HCT116 (cell line): ENCODE measurements at regions not wholly inside any gene's neighbourhood (a gene's known extent, or its start where the extent isn't known, plus 50 kb on each side); places are given as distances from the start of the nearest gene placed in this dataset.

Experiments
- ATAC-seq: fragments of 200-7000 bp; cut with Tn5 transposase; 2 replicates; pipeline ENCODE4 v1.9.1; 2020; ENCODE audit warnings: mild to moderate bottlenecking, moderate library complexity
- BruUV-seq: library from RNA; stranded (reverse); fragments of 400-500 nt; replicated peaks from 2 replicates; lab custom pipeline; 2021; lab: Mats Ljungman, UMichigan
- CTCF ChIA-PET: fragments of 300-600 bp; sonication (Branson Sonifier 250); formaldehyde crosslinking; loops from one replicate; lab custom pipeline; 2021; ENCODE audit warnings: antibody characterized with exemption; lab: Charles Lee
- POLR2A ChIA-PET: fragments of 300-600, 350-600 bp; sonication (Branson Sonifier 250); formaldehyde crosslinking; loops from one replicate; lab custom pipeline; 2021; ENCODE audit warnings: antibody characterized with exemption; lab: Charles Lee
- RAD21 ChIA-PET, 2 experiments: fragments of 300-600 bp; sonication (Branson Sonifier 250); formaldehyde crosslinking; loops; one replicate each; lab custom pipeline; 2023; ENCODE audit warnings: low total read pairs in 2 of 2; ENCODE audit not compliant: uncharacterized antibody in 2 of 2, unreplicated experiment in 2 of 2, low non-redundant PET in 1 of 2; lab: Charles Lee
- DNase-seq: peaks from one replicate; pipeline ENCODE4 v3.0.0-alpha.2; 2010; ENCODE audit warnings: low read depth, low spot score
- H2AFZ ChIP-seq: fragments of 200-600 bp; shearing (Covaris generic), sonication (generic); 2 replicates; pipeline ENCODE4 v1.6.1; 2017; ENCODE audit warnings: low read depth, mixed run types, mixed read lengths, antibody characterized with exemption, low read length; ENCODE audit not compliant: poor library complexity, severe bottlenecking
- H3K27ac ChIP-seq: 2 replicates; pipeline ENCODE4 v1.5.1; 2012; ENCODE audit warnings: low read depth, low read length
- H3K27me3 ChIP-seq: fragments of 200-600 bp; sonication (generic); 2 replicates; pipeline ENCODE4 v1.6.1; 2016; ENCODE audit warnings: mixed run types, low read length, mixed read lengths; ENCODE audit not compliant: insufficient read depth
- H3K36me3 ChIP-seq, 2 experiments: fragments of 200-500 bp in 1 of 2; fragments of 200-600 bp in 1 of 2; sonication (Bioruptor generic) in 1 of 2; sonication (generic) in 1 of 2; 2 replicates each; pipeline versions ENCODE4 v1.5.1 to v1.6.1; 2014 to 2016; ENCODE audit warnings: low read length in 2 of 2, inconsistent platforms in 1 of 2, mixed read lengths in 1 of 2, mixed run types in 1 of 2; ENCODE audit not compliant: insufficient read depth in 2 of 2, control insufficient read depth in 1 of 2
- H3K4me1 ChIP-seq, 2 experiments: fragments of 200-600 bp in 1 of 2; sonication (generic) in 1 of 2; 2 replicates each; pipeline versions ENCODE4 v1.5.1 to v1.6.1; 2012 to 2017; ENCODE audit warnings: low read length in 2 of 2, inconsistent platforms in 1 of 2, mild to moderate bottlenecking in 1 of 2, mixed read lengths in 1 of 2, mixed run types in 1 of 2, moderate library complexity in 1 of 2; ENCODE audit not compliant: insufficient read depth in 2 of 2, control insufficient read depth in 1 of 2
- H3K4me2 ChIP-seq: fragments of 200-600 bp; sonication (generic); 2 replicates; pipeline ENCODE4 v1.6.1; 2017; ENCODE audit warnings: mixed run types, low read length, mixed read lengths
- H3K4me3 ChIP-seq, 2 experiments: fragments of 200-600 bp in 1 of 2; sonication (generic) in 1 of 2; replicated peaks in 1 of 2; 2 replicates each; pipeline ENCODE4 v1.5.1; 2011 to 2016; ENCODE audit warnings: low read length in 2 of 2, control low read depth in 1 of 2, low read depth in 1 of 2, mild to moderate bottlenecking in 1 of 2, mixed read lengths in 1 of 2, mixed run types in 1 of 2
- H3K79me2 ChIP-seq: fragments of 200-600 bp; sonication (generic); 2 replicates; pipeline ENCODE4 v1.6.1; 2017; ENCODE audit warnings: mild to moderate bottlenecking, mixed run types, low read length, moderate library complexity, mixed read lengths; ENCODE audit not compliant: insufficient read depth
- H3K9ac ChIP-seq: fragments of 200-600 bp; sonication (generic); 2 replicates; pipeline ENCODE4 v1.6.1; 2016; ENCODE audit warnings: low read length, mixed read lengths
- H3K9me2 ChIP-seq: fragments of 200-600 bp; sonication (generic), shearing (Covaris generic); 2 replicates; pipeline ENCODE4 v1.6.1; 2017; ENCODE audit warnings: mixed run types, mild to moderate bottlenecking, moderate library complexity; ENCODE audit not compliant: insufficient read depth
- H3K9me3 ChIP-seq, 2 experiments: fragments of 200-500 bp in 1 of 2; fragments of 200-600 bp in 1 of 2; sonication (Bioruptor generic) in 1 of 2; sonication (generic) in 1 of 2; 2 replicates each; pipeline ENCODE4 v1.6.1; 2014 to 2017; ENCODE audit warnings: low read length in 2 of 2, mixed read lengths in 2 of 2, inconsistent platforms in 1 of 2, low read depth in 1 of 2, mild to moderate bottlenecking in 1 of 2, mixed run types in 1 of 2, moderate library complexity in 1 of 2; ENCODE audit not compliant: control insufficient read depth in 1 of 2, insufficient read depth in 1 of 2
- H4K20me1 ChIP-seq: fragments of 200-600 bp; sonication (generic), shearing (Covaris generic); 2 replicates; pipeline ENCODE4 v1.6.1; 2017; ENCODE audit warnings: mixed run types, mild to moderate bottlenecking, moderate library complexity; ENCODE audit not compliant: insufficient read depth
- CEBPB ChIP-seq: IDR thresholded peaks from 2 replicates; pipeline ENCODE4 v1.6.1; 2012; ENCODE audit warnings: low read depth
- ELF1 ChIP-seq: IDR thresholded peaks from 2 replicates; pipeline ENCODE4 v1.6.1; 2012; ENCODE audit warnings: low read depth, borderline replicate concordance
- EZH2 ChIP-seq: fragments of 200-600 bp; sonication (generic); IDR thresholded peaks from 2 replicates; pipeline ENCODE4 v1.6.1; 2017; ENCODE audit warnings: antibody characterized with exemption, mixed run types
- EZH2phosphoT487 ChIP-seq: fragments of 200-600 bp; IDR thresholded peaks from 2 replicates; pipeline ENCODE4 v1.6.1; 2018; ENCODE audit warnings: antibody characterized with exemption, borderline replicate concordance
- FOSL1 ChIP-seq: IDR thresholded peaks from 2 replicates; pipeline ENCODE4 v1.6.1; 2012; ENCODE audit warnings: low read depth
- JUND ChIP-seq: IDR thresholded peaks from 2 replicates; pipeline ENCODE4 v1.6.1; 2012
- POLR2A ChIP-seq: IDR thresholded peaks from 2 replicates; pipeline ENCODE4 v1.7.0; 2011; ENCODE audit warnings: borderline replicate concordance; ENCODE audit not compliant: insufficient read depth, insufficient read length; ENCODE audit errors: extremely low read depth
- RAD21 ChIP-seq: IDR thresholded peaks from 2 replicates; pipeline ENCODE4 v1.6.1; 2012; ENCODE audit warnings: low read depth, mild to moderate bottlenecking
- SIN3A ChIP-seq: IDR thresholded peaks from 2 replicates; pipeline ENCODE4 v1.6.1; 2012; ENCODE audit warnings: low read depth
- SP1 ChIP-seq: IDR thresholded peaks from 2 replicates; pipeline ENCODE4 v1.6.1; 2012; ENCODE audit warnings: low read depth
- YY1 ChIP-seq: IDR thresholded peaks from 2 replicates; pipeline ENCODE4 v1.6.1; 2011; ENCODE audit warnings: low read length, low read depth, moderate library complexity, mild to moderate bottlenecking; ENCODE audit not compliant: insufficient replicate concordance; ENCODE audit errors: extremely low read depth
- ZFX ChIP-seq: fragments of 450-650 bp; IDR thresholded peaks from 2 replicates; pipeline ENCODE4 v1.6.1; 2017
- ZNF274 ChIP-seq: fragments of 200-500 bp; sonication (Bioruptor generic); IDR thresholded peaks from 2 replicates; pipeline ENCODE4 v1.6.1; 2014; ENCODE audit warnings: mild to moderate bottlenecking, low read depth, low read length, inconsistent platforms
- intact Hi-C: fragments of 100-400 bp; cut with micrococcal nuclease; formaldehyde crosslinking; loops from 2 replicates; pipeline ENCODE4 v1.10.0; 2022
- TF ChIP-seq, protein P1 (sequence below): IDR thresholded peaks from 2 replicates; pipeline ENCODE4 v1.6.1; 2012
- TF ChIP-seq, protein P2 (sequence below): IDR thresholded peaks from 2 replicates; pipeline ENCODE4 v1.6.1; 2012
- TF ChIP-seq, protein P3 (sequence below): IDR thresholded peaks from 2 replicates; pipeline ENCODE4 v1.6.1; 2012; ENCODE audit warnings: low read depth
- TF ChIP-seq, protein P4 (sequence below), 3 experiments: fragments of 200-600 bp in 1 of 3; sonication (generic) in 1 of 3; IDR thresholded peaks in 2 of 3; conservative IDR thresholded peaks in 1 of 3; 2 replicates each; pipeline ENCODE4 v1.5.1; 2012 to 2017; ENCODE audit warnings: low read depth in 2 of 3, low read length in 2 of 3, antibody characterized with exemption in 1 of 3, borderline replicate concordance in 1 of 3, control low read depth in 1 of 3, mild to moderate bottlenecking in 1 of 3, mixed read lengths in 1 of 3, mixed run types in 1 of 3, moderate library complexity in 1 of 3; ENCODE audit not compliant: insufficient read depth in 1 of 3

DNA sequence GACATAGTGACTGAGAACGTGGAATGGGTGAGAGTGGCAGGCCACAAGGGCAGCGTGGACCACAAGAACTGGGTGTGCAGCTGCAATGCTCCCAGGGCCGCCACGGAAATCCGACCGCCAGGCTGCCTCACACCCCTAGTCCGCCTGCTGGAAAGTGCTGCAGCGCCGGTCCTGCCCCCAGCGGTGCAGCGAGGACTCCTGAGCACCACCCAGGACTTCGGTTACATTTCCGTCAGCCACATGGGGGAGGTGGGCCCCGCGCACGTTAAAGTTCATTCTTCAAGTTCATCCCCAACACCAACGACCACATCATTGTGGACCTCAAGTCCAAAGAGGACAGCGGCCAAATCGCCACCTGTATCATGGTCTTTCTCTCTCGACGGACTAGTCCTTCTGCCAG, 126.1 kb upstream of the CARMIL1 start:
- Histone ChIP-seq H3K4me1 (peaks cover 0 to 2% of the 10 kb centered on the region in 2 experiments; a peak in 1 of 4 replicates), H3K27me3 (no peaks in the 10 kb centered on the region), H3K36me3 (no peaks in the 10 kb centered on the region), H2AFZ (no peak overlapping the region), H3K9ac (no peak overlapping the region), H3K4me2 (no peak overlapping the region), H3K27ac (no peak overlapping the region), H4K20me1 (no peaks in the 10 kb centered on the region), H3K79me2 (no peaks in the 10 kb centered on the region), H3K4me3 (no peak overlapping the region), H3K9me2 (no peaks in the 10 kb centered on the region; the same call in 1 of the 2 replicates), H3K9me3 (no peaks in the 10 kb centered on the region)
- DNase-seq: no peak
- ChIA-PET CTCF (no interaction called here), RAD21 (no interaction called here), POLR2A (no interaction called here)
- TF ChIP-seq ELF1: no peak
- no peak for TF ChIP-seq EZH2
- no peak for TF ChIP-seq JUND
- no peak for TF ChIP-seq POLR2A
- TF ChIP-seq SP1: no peak
- TF ChIP-seq YY1: no peak
- TF ChIP-seq, protein P1, sequence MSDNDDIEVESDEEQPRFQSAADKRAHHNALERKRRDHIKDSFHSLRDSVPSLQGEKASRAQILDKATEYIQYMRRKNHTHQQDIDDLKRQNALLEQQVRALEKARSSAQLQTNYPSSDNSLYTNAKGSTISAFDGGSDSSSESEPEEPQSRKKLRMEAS: no peak
- TF ChIP-seq, protein P2, sequence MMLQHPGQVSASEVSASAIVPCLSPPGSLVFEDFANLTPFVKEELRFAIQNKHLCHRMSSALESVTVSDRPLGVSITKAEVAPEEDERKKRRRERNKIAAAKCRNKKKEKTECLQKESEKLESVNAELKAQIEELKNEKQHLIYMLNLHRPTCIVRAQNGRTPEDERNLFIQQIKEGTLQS: no peak
- TF ChIP-seq CEBPB: no peak
- TF ChIP-seq, protein P3, sequence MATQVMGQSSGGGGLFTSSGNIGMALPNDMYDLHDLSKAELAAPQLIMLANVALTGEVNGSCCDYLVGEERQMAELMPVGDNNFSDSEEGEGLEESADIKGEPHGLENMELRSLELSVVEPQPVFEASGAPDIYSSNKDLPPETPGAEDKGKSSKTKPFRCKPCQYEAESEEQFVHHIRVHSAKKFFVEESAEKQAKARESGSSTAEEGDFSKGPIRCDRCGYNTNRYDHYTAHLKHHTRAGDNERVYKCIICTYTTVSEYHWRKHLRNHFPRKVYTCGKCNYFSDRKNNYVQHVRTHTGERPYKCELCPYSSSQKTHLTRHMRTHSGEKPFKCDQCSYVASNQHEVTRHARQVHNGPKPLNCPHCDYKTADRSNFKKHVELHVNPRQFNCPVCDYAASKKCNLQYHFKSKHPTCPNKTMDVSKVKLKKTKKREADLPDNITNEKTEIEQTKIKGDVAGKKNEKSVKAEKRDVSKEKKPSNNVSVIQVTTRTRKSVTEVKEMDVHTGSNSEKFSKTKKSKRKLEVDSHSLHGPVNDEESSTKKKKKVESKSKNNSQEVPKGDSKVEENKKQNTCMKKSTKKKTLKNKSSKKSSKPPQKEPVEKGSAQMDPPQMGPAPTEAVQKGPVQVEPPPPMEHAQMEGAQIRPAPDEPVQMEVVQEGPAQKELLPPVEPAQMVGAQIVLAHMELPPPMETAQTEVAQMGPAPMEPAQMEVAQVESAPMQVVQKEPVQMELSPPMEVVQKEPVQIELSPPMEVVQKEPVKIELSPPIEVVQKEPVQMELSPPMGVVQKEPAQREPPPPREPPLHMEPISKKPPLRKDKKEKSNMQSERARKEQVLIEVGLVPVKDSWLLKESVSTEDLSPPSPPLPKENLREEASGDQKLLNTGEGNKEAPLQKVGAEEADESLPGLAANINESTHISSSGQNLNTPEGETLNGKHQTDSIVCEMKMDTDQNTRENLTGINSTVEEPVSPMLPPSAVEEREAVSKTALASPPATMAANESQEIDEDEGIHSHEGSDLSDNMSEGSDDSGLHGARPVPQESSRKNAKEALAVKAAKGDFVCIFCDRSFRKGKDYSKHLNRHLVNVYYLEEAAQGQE: no peak
- TF ChIP-seq EZH2phosphoT487: no peak
- TF ChIP-seq RAD21: no peak
- TF ChIP-seq, protein P4, sequence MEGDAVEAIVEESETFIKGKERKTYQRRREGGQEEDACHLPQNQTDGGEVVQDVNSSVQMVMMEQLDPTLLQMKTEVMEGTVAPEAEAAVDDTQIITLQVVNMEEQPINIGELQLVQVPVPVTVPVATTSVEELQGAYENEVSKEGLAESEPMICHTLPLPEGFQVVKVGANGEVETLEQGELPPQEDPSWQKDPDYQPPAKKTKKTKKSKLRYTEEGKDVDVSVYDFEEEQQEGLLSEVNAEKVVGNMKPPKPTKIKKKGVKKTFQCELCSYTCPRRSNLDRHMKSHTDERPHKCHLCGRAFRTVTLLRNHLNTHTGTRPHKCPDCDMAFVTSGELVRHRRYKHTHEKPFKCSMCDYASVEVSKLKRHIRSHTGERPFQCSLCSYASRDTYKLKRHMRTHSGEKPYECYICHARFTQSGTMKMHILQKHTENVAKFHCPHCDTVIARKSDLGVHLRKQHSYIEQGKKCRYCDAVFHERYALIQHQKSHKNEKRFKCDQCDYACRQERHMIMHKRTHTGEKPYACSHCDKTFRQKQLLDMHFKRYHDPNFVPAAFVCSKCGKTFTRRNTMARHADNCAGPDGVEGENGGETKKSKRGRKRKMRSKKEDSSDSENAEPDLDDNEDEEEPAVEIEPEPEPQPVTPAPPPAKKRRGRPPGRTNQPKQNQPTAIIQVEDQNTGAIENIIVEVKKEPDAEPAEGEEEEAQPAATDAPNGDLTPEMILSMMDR (IDR thresholded peaks at IDR 0.05 in 2 of 3, conservative IDR thresholded peaks at IDR 0.05 in 1 of 3; ENCODE audit: borderline replicate concordance in 1 of 3, insufficient read depth in 1 of 3, low read depth in 2 of 3, low read length in 2 of 3): no peak
- no peak for TF ChIP-seq SIN3A
- no peak for TF ChIP-seq ZNF274
- TF ChIP-seq ZFX: no peak
- TF ChIP-seq FOSL1: no peak
- BruUV-seq: no TSS peak
- no peak for ATAC-seq
- intact Hi-C loops: no loop called here
